ENCODE measurements at regions not wholly inside any gene's neighbourhood (a gene's known extent, or its start where the extent isn't known, plus 50 kb on each side); places are given as distances from the start of the nearest gene placed in this dataset.

GRCh38 chr1:58144698-58145270 is 401.7 kb downstream of the OMA1 start:
- DNase-seq (ENCODE audit: low read depth, low spot score), result no peak
- in situ Hi-C loops (cut with HindIII; ENCODE audit: low pct_unique_long_range_greater_than_20kb, low sequenced_read_pairs), result no loop called here

- in situ Hi-C loops (cut with HindIII; ENCODE audit: low pct_unique_long_range_greater_than_20kb, low sequenced_read_pairs), result no loop called here
- no peak for DNase-seq (ENCODE audit: low read depth, low spot score)
These were observed 402.4 kb downstream of the OMA1 start for GRCh38 chr1:58143972-58144697.

- in situ Hi-C loops (cut with HindIII; ENCODE audit: low pct_unique_long_range_greater_than_20kb, low sequenced_read_pairs), result no loop called here
- no peak for DNase-seq (ENCODE audit: low read depth, low spot score)
These were observed 410.1 kb downstream of the OMA1 start for GRCh38 chr1:58136387-58136786.

GRCh38 chr1:58135821-58136321 is 410.7 kb downstream of the OMA1 start:
- DNase-seq (ENCODE audit: low read depth, low spot score), result no peak

GRCh38 chr1:58133562-58133961 is 413.0 kb downstream of the OMA1 start:
- in situ Hi-C loops (cut with HindIII; ENCODE audit: low pct_unique_long_range_greater_than_20kb, low sequenced_read_pairs), result no loop called here
- DNase-seq (ENCODE audit: low read depth, low spot score), result no peak

More at GRCh38 chr1:58135821-58136321, 410.7 kb downstream of the OMA1 start:
- in situ Hi-C loops (cut with HindIII; ENCODE audit: low pct_unique_long_range_greater_than_20kb, low sequenced_read_pairs), result no loop called here

- in situ Hi-C loops (cut with HindIII; ENCODE audit: low pct_unique_long_range_greater_than_20kb, low sequenced_read_pairs), result no loop called here
- no peak for DNase-seq (ENCODE audit: low read depth, low spot score)
These were observed 423.5 kb downstream of the OMA1 start for GRCh38 chr1:58123051-58123450.

- in situ Hi-C loops (cut with HindIII; ENCODE audit: low pct_unique_long_range_greater_than_20kb, low sequenced_read_pairs), result no loop called here
- no peak for DNase-seq (ENCODE audit: low read depth, low spot score)
These were observed 426.6 kb downstream of the OMA1 start for GRCh38 chr1:58119971-58120370.

GRCh38 chr1:58116284-58116683 is 430.2 kb downstream of the OMA1 start:
- DNase-seq (ENCODE audit: low read depth, low spot score), result no peak
- in situ Hi-C loops (cut with HindIII; ENCODE audit: low pct_unique_long_range_greater_than_20kb, low sequenced_read_pairs), result no loop called here

- no peak for DNase-seq (ENCODE audit: low read depth, low spot score)
- in situ Hi-C loops (cut with HindIII; ENCODE audit: low pct_unique_long_range_greater_than_20kb, low sequenced_read_pairs), result no loop called here
These were observed 436.8 kb downstream of the OMA1 start for GRCh38 chr1:58109646-58110200.

- in situ Hi-C loops (cut with HindIII; ENCODE audit: low pct_unique_long_range_greater_than_20kb, low sequenced_read_pairs), result no loop called here
- no peak for DNase-seq (ENCODE audit: low read depth, low spot score)
These were observed 437.7 kb downstream of the OMA1 start for GRCh38 chr1:58108783-58109182.

- in situ Hi-C loops (cut with HindIII; ENCODE audit: low pct_unique_long_range_greater_than_20kb, low sequenced_read_pairs), result no loop called here
- DNase-seq (ENCODE audit: low read depth, low spot score), result no peak
These were observed 438.6 kb downstream of the OMA1 start for GRCh38 chr1:58107943-58108342.

GRCh38 chr1:58104960-58105359 is 441.6 kb downstream of the OMA1 start:
- DNase-seq (ENCODE audit: low read depth, low spot score), result no peak
- in situ Hi-C loops (cut with HindIII; ENCODE audit: low pct_unique_long_range_greater_than_20kb, low sequenced_read_pairs), result no loop called here

- in situ Hi-C loops (cut with HindIII; ENCODE audit: low pct_unique_long_range_greater_than_20kb, low sequenced_read_pairs), result no loop called here
- no peak for DNase-seq (ENCODE audit: low read depth, low spot score)
These were observed 449.8 kb downstream of the OMA1 start for GRCh38 chr1:58096714-58097113.

GRCh38 chr1:58095183-58095582 is 451.3 kb downstream of the OMA1 start:
- DNase-seq (ENCODE audit: low read depth, low spot score), result no peak
- in situ Hi-C loops (cut with HindIII; ENCODE audit: low pct_unique_long_range_greater_than_20kb, low sequenced_read_pairs), result no loop called here

- no peak for DNase-seq (ENCODE audit: low read depth, low spot score)
- in situ Hi-C loops (cut with HindIII; ENCODE audit: low pct_unique_long_range_greater_than_20kb, low sequenced_read_pairs), result no loop called here
These were observed 452.3 kb downstream of the OMA1 start for GRCh38 chr1:58094221-58094620.

GRCh38 chr1:58090640-58091039 is 455.9 kb downstream of the OMA1 start:
- DNase-seq (ENCODE audit: low read depth, low spot score), result no peak
- in situ Hi-C loops (cut with HindIII; ENCODE audit: low pct_unique_long_range_greater_than_20kb, low sequenced_read_pairs), result no loop called here

GRCh38 chr1:58089898-58090534 is 456.5 kb downstream of the OMA1 start:
- no peak for DNase-seq (ENCODE audit: low read depth, low spot score)
- in situ Hi-C loops (cut with HindIII; ENCODE audit: low pct_unique_long_range_greater_than_20kb, low sequenced_read_pairs), result no loop called here

- no peak for DNase-seq (ENCODE audit: low read depth, low spot score)
- in situ Hi-C loops (cut with HindIII; ENCODE audit: low pct_unique_long_range_greater_than_20kb, low sequenced_read_pairs), result no loop called here
These were observed 462.3 kb downstream of the OMA1 start for GRCh38 chr1:58084266-58084665.

- in situ Hi-C loops (cut with HindIII; ENCODE audit: low pct_unique_long_range_greater_than_20kb, low sequenced_read_pairs), result no loop called here
- DNase-seq (ENCODE audit: low read depth, low spot score), result no peak
These were observed 463.9 kb downstream of the OMA1 start for GRCh38 chr1:58082596-58082995.
